Adrenal gland (tissue), 9 donors: ENCODE measurements at regions not wholly inside any gene's neighbourhood (a gene's known extent, or its start where the extent isn't known, plus 50 kb on each side); places are given as distances from the start of the nearest gene placed in this dataset.

Experiments
- DNase-seq, 7 donors: peaks; one replicate each; pipeline ENCODE4 v3.0.0-alpha.2; 2019 to 2020
- H3K27ac ChIP-seq, 5 donors: fragments of 200-600 bp; sonication (generic) in 4 of 5; 1 replicate in 3 of 5; 2 replicates in 2 of 5; pipeline versions ENCODE4 v1.5.1 to v1.8.0; 2016 to 2020; ENCODE audit warnings: mild to moderate bottlenecking in 1 of 5
- H3K27me3 ChIP-seq: fragments of 200-600 bp; 2 replicates; pipeline ENCODE4 v1.8.0; 2021
- H3K36me3 ChIP-seq, 2 donors: fragments of 200-600 bp; replicated peaks in 1 of 2; 1 replicate in 1 of 2; 2 replicates in 1 of 2; pipeline versions ENCODE4 v1.5.1 to v1.8.0; 2018 to 2022
- H3K4me1 ChIP-seq, 2 donors: fragments of 200-600 bp; replicated peaks in 1 of 2; 1 replicate in 1 of 2; 2 replicates in 1 of 2; pipeline versions ENCODE4 v1.5.1 to v1.8.0; 2018 to 2021
- H3K4me3 ChIP-seq, 4 donors: fragments of 200-600 bp; sonication (generic) in 3 of 4; one replicate each; pipeline ENCODE4 v1.5.1; 2016 to 2018
- H3K9me3 ChIP-seq, 3 donors: fragments of 200-600 bp; sonication (generic) in 1 of 3; replicated peaks in 1 of 3; 1 replicate in 2 of 3; 2 replicates in 1 of 3; pipeline versions ENCODE4 v1.5.1 to v1.8.0; 2016 to 2021
- POLR2A ChIP-seq, 2 donors: fragments of 450-650 bp; IDR thresholded peaks; one replicate each; pipeline ENCODE4 v1.6.1; 2017; ENCODE audit warnings: antibody characterized with exemption in 2 of 2, mild to moderate bottlenecking in 2 of 2, moderate library complexity in 1 of 2
- WGBS, 4 donors: extraction: QIAGEN DNeasy Blood & Tissue Kit in 2 of 4; methylation state at CpG; one replicate each; pipeline versions ENCODE4 v1.1.5 to v1.1.7; 2013 to 2017; 5-methylcytosine and 5-hydroxymethylcytosine counted together
- intact Hi-C, 2 donors: fragments of 100-400 bp; cut with DNase I; formaldehyde crosslinking; loops; one replicate each; pipeline versions ENCODE4 v1.14.1 to v1.15.0; 2022 to 2023
- TF ChIP-seq, protein P1 (sequence below), 6 experiments: fragments of 450-650 bp in 4 of 6; fragments of 200-600 bp in 2 of 6; sonication (generic) in 1 of 6; IDR thresholded peaks; 1 replicate in 5 of 6; 2 replicates in 1 of 6; pipeline versions ENCODE4 v1.5.1 to v1.8.0; 2016 to 2021; ENCODE audit warnings: antibody characterized with exemption in 6 of 6, mild to moderate bottlenecking in 2 of 6, moderate library complexity in 1 of 6
- donor health status: healthy with polysubstance abuse.
- donor health status: Bipolar disorder and iron deficiency.
- donor health status: DM: yes; HTN: yes; CAD: no.
- donor health status: DM: no; HTN: no; CAD: no.
- donor health status: DM: no; HTN: no; CAD: no.

DNA sequence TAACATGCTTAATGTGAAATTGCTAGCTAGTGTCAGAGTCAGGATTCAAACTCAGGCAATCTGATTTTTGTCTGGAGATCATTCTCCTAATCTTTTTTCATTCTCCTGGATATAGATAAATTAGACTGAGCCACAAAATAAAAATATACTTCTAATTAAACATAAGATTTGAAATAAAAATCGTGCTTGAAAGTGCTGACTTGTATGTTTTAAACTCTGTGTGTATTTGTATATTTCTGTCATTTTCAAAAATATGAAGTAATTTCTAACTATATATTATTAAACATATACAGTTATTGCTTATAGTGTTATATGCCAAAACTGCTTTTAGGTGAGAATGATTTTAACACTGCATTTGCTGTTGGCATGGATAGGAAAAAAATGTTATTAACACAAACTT lies 239.4 kb downstream of the KCNJ2 start:
- no peaks in the 10 kb centered on the region for H3K36me3 ChIP-seq
- no peaks in the 10 kb centered on the region for H3K27me3 ChIP-seq
- TF ChIP-seq, protein P1, sequence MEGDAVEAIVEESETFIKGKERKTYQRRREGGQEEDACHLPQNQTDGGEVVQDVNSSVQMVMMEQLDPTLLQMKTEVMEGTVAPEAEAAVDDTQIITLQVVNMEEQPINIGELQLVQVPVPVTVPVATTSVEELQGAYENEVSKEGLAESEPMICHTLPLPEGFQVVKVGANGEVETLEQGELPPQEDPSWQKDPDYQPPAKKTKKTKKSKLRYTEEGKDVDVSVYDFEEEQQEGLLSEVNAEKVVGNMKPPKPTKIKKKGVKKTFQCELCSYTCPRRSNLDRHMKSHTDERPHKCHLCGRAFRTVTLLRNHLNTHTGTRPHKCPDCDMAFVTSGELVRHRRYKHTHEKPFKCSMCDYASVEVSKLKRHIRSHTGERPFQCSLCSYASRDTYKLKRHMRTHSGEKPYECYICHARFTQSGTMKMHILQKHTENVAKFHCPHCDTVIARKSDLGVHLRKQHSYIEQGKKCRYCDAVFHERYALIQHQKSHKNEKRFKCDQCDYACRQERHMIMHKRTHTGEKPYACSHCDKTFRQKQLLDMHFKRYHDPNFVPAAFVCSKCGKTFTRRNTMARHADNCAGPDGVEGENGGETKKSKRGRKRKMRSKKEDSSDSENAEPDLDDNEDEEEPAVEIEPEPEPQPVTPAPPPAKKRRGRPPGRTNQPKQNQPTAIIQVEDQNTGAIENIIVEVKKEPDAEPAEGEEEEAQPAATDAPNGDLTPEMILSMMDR (IDR thresholded peaks at IDR 0.05), result no peak
- no peak for TF ChIP-seq POLR2A (IDR thresholded peaks at IDR 0.05)
- H3K9me3 ChIP-seq, result no peaks in the 10 kb centered on the region
- no peak overlapping the region for H3K27ac ChIP-seq
- 74 to 82% (median 78%) methylated on average over 1 of the region's 1 CpG for WGBS, 4 donors
- peaks cover 8 to 11% of the 10 kb centered on the region in 2 donors for H3K4me1 ChIP-seq
- H3K4me3 ChIP-seq, result no peak overlapping the region
- no peak for DNase-seq
- intact Hi-C loops, result no loop called here

DNA sequence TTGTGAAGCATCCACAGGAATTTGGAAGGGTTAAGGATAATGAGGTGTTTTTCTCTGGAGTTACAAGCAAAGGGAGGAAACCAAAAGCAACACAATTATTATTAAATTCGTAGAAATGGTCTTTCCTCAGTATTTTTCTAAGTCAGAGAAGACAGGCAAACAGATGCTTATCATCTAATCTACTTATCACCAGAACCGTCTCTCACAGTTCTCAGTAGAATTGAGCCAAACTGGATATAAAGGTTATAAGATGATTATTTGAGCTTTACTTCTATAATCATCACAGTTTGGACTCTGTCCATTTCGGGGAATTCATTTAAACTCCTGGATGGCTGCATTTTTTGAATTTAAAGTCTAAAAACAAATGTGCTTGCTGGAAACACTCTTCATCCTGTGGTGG lies 245.0 kb downstream of the KCNJ2 start:
- Histone ChIP-seq H3K4me1 (no peaks in the 10 kb centered on the region), H3K4me3 (no peak overlapping the region), H3K27ac (no peak overlapping the region), H3K27me3 (no peaks in the 10 kb centered on the region), H3K9me3 (no peaks in the 10 kb centered on the region), H3K36me3 (no peaks in the 10 kb centered on the region)
- 45 to 55% (median 50%) methylated on average over 3 of the region's 3 CpGs for WGBS, 4 donors
- no peak for DNase-seq
- intact Hi-C loops, result no loop called here
- no peak for TF ChIP-seq POLR2A (IDR thresholded peaks at IDR 0.05)
- TF ChIP-seq, protein P1 (IDR thresholded peaks at IDR 0.05), result no peak

DNA sequence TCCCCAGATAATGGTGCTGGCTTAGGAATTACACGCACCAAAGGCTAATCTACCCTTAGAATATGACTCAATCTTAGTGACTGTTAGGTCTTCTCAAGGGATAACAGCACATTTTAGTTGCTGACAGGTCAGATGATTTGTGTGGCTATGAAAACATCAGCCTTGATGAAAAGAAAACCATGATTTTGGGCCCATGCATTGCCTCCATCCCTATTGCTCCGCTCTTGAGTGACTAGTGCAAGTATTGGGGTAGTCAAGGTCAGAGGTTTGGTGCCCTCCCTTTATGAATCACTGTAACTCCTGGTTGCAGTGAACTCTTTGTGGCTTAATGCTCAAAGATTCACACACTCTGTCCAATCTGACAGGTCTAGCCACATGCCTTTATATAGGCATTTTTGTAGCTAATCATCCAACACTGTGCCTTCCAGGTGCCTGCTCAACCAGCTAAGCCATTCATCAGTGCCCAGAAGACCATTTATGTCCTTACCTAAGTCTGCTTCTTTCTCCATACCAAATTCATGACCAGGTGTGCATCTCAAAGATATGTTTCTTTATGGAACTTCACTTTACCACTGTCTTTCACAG lies 251.6 kb downstream of the KCNJ2 start:
- no peaks in the 10 kb centered on the region for H3K4me1 ChIP-seq
- no peaks in the 10 kb centered on the region for H3K27me3 ChIP-seq
- TF ChIP-seq POLR2A (IDR thresholded peaks at IDR 0.05), result no peak
- TF ChIP-seq, protein P1 (IDR thresholded peaks at IDR 0.05), result no peak
- 89 to 100% (median 93%) methylated on average over 2 of the region's 2 CpGs for WGBS, 4 donors
- H3K4me3 ChIP-seq, result no peak overlapping the region
- intact Hi-C loops, result no loop called here
- H3K27ac ChIP-seq, result no peak overlapping the region
- H3K36me3 ChIP-seq, result no peaks in the 10 kb centered on the region
- no peak for DNase-seq
- H3K9me3 ChIP-seq, result no peaks in the 10 kb centered on the region

DNA sequence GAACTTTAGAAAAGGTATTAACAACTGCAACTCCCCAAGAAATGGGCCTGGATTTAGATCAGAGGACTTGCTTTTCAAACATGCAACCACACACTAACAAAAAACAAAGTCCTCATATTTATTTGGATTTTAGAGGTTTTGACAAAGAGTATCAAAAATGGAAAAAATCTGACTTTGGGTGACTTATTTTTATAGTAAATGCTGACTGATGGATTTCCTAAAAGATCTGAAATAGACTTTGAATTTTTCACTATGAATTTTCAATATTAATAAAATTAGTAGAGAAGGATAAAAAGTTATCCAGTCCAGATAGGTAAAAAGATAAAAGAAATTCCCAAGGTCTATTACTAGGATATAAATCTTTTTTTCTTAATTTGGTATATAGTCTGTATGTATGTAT lies 253.5 kb downstream of the KCNJ2 start:
- DNase-seq, result no peak
- H3K36me3 ChIP-seq, result no peaks in the 10 kb centered on the region
- H3K9me3 ChIP-seq, result no peaks in the 10 kb centered on the region
- H3K4me1 ChIP-seq, result no peaks in the 10 kb centered on the region
- no peaks in the 10 kb centered on the region for H3K27me3 ChIP-seq
- intact Hi-C loops, result no loop called here
- H3K4me3 ChIP-seq, result no peak overlapping the region
- H3K27ac ChIP-seq, result no peak overlapping the region
- TF ChIP-seq, protein P1 (IDR thresholded peaks at IDR 0.05), result no peak
- no peak for TF ChIP-seq POLR2A (IDR thresholded peaks at IDR 0.05)
